ENCODE measurements at regions not wholly inside any gene's neighbourhood (a gene's known extent, or its start where the extent isn't known, plus 50 kb on each side); places are given as distances from the start of the nearest gene placed in this dataset.
"Not testable (repeated sequence)": the region's sequence is repeated elsewhere in the genome, so short reads cannot be mapped to it uniquely, and the experiment has no call there.

DNA sequence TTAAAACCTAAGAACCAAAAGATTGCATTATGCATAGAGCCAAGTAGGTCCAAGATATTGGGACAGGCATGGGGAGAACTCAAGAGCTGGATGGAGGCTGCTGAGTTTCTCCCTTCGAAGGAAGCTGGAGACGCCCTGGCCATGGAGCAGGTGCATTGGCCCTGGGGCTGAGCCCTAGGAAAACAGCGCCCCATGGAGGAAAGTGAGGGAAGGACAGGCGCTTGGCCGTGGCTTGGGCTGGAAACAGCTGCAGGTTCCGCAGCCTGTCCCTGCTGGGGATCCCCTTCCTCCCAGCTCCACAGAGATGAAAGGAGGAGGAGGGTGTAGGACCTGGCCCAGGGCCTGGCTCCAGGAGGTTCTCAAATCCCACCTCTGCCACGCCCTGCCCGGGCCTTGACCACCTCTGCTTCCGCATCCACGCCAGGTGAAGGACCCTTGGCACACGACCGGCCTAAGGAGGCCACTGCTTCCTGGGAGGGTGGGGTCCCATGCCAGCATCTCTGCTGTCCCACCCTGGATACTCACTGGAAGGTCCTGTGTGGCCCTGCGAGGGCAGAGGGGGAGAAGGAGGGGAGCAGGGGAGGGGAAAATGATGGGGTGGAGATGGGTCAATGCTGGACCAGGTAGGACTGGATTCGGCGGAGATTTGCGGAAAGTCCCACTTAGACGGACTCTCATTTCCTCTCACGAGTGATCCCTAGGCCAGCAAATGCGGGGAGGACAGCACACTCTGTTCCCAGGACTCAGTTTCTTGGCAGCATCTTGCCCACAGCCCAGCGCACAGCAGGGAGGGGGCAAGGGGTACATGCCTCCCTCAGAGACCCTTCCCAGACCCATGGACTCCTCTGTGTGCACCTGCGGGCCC lies 258.6 kb upstream of the TCERG1L start:
- DNase-seq = no peak

DNA sequence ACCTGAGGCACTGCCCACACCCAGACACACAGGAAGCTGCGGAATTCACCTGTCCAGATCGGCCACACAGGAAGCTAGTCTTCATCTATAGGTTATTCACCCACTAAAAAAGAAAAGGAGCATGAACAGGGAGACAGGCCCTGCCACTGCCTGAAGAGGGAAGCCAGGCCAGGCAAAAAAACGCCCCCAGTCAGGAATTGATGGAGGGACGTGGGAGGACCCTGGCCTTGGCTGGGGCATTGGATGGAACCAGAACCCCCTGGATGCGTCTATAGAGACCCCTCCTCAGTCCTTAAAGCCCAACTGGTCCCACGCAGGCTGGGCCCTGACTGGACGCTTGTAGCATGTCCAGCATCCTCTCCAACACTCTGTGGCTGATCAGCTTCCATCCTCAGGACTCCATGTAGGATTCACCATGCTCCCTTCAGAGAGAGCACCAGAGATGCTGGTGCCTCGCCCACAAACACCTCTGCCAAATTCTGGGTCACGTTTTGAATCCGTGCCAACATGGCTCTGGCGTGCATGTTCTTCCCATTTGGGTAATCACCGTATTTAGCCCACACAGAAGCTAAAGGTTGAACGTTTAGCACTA lies 259.3 kb upstream of the TCERG1L start:
- no peak for DNase-seq

DNA sequence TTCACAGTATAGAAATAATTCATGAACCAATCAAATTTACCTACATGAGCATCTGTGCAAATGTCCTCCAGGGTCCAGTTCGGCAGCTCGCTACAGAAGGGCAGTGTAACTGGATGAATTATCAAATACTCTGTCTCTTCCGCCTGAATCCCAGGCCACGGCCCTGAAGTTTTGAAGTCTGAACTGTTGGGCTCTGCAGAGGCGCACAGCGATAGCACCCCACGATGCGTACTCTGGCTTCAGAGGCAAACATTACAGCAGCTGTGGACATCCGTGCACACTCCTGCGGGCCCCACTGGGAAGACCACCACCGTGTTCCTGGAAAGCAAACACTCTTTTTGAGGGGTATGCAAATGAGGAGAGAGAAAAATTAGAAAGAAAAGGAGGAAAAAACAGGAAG lies 259.8 kb upstream of the TCERG1L start:
- DNase-seq = no peak

DNA sequence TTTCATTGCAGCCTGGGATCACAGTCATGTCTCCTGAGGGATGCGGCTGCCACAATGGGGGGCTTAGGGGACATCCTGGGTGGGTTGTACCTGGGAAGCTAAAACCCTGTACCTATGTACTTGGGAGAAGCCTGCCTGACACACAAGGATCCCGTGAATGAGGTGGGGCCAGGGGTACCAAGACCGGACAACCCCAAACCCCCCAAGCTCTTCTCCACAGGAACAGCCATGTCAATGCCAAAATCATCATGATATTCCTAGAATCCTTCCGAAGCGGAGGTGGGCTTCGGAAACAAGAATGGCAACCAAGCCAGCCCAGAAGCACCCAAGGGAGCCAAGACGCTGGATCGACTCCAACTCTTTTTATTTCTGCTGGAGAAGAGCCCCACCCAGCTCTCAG lies 260.3 kb upstream of the TCERG1L start:
- DNase-seq = no peak

DNA sequence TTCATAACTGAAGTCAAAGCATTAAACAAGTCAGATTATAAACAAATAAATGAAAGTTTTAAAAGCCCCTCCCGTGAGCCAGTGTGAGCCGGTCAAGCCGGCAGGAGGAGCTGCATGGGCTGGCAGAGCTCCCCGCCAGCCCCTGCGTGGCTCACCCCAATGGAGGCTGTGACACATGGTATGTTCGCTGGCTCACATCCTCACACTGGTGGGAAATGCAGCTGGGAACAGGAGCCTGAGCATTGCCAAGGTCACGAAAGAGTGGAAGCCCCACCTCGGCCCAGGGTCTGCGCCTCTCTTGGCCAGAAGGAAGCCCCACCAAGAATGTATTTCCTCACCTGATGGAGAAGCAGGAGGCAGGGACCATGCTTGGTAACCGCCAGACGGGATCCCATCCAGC lies 261.7 kb upstream of the TCERG1L start:
- DNase-seq = no peak

DNA sequence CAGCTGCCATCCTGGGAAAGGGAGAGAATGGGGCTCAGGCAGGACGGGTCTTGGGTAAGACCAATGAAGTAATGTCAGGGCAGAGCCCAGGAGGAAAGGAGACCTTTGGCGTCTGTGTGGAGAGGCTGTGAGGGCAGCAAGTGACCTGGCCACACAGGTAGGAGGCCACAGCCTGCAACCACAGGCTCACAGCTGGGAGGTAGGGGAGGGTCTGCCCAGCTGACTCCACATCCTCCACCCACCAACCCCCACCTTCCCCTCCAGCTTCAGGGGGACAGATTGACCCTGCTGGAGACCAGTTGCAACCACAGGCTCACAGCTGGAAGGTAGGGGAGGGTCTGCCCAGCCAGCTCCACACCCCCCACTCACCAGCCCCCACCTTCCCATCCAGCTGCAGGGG lies 262.2 kb upstream of the TCERG1L start:
- no peak for DNase-seq

DNA sequence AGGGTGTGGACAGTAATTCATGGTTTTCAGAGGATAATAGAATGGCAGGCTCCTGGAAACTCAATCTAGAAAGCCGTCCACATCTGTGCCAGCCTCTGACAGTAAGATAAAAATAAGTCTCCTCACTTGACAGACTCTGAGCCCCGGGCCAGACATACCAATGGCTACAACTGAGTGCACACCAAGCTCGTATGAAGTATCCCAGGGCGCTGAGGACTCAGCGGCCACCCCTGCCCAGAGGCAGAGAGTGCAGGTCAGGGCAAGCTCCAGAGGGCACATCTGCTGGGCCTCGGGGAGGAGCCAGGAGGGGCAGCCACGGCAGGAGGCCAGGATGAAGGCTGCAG lies 262.8 kb upstream of the TCERG1L start:
- no peak for DNase-seq

DNA sequence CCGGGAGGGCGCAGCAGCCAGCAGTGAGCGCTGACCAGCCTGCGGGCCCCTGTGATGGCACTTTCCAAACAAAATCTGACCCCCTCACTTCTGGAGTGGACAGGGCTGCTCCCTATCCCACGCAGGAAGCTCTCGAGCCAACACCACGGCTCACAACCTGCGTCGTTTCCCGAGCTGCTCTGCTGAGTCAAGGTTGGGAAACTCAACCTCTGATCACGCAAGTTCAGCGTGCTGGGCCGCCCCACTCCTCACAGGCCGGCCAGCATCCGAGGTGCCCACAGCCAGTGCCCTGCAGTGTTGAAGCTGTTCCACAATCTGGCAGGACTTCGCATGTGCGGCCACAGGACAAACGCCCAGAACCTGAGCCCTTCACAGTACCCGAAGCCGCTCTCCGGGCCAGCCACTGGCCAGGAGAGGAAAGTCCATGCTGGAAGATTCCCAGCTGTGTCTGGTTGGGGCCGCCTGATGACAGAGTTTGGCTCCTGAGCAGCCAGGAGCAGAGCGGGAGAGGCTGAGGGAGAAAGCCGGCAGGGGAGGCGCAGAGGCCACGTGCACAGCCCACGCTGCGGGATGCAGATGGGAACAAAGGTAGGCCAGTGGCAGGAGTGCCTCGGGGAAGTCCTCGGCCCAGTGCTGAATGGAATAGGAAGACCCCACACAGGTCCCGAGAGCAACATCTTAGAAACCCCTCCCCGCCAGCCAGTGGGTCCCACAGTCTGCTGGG lies 263.3 kb upstream of the TCERG1L start:
- DNase-seq = no peak

DNA sequence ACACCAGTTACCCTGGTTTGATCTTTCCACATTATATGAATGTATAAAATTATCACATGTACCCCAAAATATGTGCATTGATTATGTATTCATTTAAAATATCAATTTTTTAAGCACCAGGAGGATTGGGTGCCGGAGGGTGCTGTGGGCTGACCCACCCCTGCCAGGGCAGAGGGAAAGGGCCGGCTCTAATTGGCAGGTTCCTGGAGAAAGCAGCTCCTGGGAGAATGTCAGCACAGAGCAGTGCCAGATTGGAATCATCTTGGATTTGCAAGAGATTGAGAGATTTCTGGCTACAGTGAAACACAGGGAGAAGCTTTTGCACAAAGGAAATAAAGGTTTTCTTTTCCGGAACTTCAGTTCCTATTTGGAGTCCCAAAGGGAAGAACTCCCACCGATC lies 264.4 kb upstream of the TCERG1L start:
- no peak for DNase-seq

DNA sequence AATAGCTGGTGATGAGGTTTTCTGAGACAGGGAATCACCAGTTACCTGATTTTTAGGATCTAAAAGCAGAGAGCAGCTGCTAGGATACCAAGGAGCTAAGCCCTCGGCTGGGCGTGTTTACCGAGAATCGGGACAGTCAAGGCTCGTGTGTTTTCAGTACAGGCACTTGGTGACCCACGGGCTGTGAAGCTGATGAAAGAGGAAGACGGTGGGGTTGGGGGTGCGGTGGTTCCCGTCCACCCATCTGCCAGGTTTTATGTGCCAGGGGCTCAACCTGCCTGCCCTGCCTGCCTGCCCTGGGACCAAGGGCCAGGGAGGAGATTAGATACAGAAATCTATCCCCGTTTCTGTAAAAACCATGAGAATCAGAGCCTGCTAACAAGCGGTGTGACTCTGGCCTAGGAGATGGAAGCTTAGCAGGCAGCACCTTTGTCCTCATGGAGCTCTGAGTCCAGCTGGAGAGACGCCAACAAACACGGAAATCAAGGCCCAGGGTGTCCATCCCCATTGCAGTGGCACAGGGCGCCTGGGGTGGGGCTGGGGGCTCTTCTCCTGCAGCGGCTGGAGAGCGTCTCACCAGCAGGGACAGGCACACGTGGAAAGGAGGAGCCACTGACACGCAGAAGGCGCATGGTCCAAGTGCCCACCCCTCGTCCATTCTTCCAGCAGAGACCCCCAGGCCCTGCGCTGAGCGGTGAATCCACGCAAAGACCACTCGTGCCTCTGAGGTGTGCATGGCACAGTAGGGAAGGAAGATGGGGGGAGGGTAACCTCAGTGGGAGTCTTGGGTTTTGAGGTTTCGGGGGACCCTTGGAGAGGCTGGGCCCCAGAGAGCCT lies 265.0 kb upstream of the TCERG1L start:
- DNase-seq = no peak

DNA sequence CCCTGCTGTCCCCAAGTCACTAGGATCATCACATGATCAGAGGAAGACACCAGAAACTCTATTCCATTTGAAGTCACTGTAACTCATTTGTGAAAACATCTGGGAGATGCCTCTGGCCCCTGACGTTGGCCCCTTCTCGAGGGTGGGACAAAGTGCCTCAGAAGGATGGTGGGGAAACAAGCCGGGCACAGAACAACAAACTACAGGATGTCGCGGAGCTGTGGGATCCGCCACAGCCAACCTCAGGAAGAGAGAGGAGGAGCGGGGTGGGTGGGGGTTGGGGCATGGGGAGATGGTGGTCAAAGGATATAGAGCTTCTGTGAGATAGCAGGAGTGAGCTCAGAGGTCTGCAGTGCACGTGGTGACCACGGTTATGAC lies 265.6 kb upstream of the TCERG1L start:
- DNase-seq = no peak

DNA sequence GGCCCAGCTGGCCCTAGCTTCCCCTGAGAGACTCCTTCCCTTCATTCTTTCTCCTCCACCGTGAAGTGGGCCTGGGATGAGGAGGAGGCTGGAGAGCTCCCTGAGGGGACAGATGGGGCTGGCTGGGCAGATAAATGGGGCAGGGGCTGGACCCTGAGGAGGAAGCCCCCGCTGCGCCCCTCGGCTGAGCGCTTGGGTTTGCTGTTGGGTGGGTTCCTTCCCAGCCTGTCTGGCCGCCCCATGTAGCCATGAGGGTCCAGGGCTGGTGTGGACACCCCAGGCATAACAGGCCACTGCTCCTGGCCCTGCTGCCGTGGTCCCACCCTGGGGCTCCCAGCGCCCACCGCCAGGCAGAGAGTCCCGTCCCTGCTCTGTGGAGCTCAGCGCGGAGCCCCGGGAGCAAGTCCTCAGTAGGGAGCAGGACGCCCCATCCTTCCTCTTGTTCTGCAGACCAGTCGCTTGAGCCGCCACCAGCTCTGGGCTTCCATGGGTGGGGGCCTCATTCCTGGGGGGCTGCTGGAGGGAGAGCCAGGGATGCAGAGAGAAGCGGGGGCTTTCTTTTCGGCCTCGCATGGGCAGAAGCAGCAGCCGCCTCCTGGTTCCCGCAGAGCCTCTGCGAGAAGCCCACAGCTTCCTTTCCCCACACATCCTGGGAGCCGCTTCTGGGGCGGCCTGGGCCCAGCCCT lies 266.4 kb upstream of the TCERG1L start:
- DNase-seq = no peak

DNA sequence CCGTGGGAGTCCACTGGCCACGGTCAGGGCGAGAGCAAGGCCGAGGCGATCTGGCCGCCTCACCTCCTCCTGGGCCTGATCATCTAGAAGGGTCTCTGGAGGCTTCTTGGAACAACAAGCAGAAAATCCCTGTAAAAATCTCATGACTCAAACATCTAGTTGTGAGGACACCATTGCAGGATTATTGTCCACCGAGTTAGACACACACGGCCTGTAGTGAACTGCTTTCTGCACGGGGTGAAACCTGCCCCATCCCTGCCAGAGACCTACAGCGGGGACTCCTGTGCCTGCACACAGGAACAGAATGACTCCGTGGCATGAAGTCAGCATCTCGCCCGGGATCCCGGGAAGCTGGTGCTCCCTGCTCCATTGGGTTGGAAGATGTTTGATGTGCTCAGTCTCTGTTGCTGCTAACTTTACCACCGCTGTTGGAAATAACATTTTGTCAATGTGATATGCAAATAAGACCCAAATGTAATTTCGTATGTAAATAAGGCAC lies 267.0 kb upstream of the TCERG1L start:
- no peak for DNase-seq

DNA sequence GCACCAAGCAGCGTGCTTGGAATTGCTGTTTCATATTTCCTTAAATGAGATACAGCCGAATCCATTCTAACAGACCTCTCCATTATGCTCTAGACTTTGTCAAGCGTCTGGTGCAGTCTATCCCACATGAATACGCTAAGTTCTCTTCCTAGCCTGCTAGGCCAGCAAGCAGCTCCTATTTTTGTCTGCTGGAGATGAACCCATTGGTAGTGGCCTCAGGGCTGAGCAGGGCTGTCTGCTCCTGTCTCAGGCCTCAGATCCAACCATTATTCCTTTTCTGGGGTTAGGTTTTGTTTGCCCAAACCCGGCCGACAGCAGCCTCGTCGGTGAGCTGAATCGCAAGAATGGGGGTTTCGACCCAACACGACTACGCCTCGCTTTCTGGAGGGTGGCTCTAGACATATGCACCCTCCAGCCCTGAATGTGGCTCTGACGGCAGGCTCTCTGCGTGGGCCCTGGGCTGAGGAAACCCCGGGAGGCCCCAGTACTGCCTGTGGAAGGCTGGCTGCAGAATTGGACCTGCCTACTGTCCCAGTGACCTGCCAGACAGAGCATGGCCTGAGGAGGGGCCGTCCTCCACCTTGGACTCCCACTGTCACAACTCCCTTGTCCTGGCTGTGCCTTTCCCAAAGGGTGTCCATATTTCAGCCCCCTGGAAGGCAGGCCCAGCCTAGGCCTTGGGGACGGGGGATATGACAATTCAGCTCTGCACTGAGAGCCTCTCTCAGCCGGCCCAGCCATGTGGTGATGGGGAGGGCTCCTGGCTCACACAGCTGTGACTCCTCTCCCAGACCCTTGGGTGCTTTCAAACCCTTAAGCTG lies 267.9 kb upstream of the TCERG1L start:
- DNase-seq = no peak

DNA sequence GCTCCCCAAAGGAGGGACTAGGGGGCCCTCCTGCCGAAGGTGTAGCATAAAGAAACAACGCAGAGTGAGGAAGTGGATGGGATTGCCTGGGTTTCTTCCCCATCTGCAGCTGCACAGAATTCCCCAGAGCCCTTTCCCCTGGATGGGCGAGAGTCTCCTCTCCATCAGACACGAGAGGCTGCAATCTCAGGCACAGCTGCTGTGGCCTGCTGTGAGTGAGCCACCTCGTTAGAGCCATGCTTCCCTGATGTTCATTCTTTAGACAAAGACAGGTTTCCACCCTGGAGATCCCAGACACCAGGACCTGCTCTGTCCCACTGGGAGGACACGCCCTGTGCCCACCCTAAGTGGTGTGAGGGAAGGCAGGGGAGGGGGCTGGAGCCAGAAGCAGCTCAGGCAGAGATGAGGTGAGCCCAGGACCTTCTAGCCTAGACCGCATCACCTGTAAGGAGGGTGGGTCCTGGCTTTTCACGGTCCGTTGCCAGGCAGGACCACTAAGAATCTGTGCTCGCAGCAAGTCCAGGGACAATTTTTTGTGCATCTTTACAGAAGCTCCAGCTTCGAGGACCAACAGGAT lies 268.6 kb upstream of the TCERG1L start:
- DNase-seq = no peak

DNA sequence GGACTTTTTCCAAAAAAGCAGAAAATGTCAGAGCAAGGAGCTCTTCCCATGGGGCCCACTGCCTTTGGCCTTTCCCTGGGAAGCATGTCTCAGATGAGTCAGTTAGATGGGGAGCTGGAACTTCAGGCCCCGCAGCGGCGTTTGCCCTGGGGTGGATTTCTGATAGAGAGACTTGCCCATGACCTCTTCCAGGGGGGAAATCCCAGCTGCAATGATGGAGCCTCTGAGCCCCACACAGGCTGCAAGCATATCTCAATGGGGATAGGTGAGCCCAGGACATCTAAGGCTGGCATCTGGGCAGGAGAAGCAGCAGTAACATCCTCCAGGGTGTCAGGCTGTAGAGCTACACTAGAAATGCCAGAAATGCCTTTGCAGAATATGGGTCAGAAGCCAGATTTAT lies 269.2 kb upstream of the TCERG1L start:
- DNase-seq = no peak

DNA sequence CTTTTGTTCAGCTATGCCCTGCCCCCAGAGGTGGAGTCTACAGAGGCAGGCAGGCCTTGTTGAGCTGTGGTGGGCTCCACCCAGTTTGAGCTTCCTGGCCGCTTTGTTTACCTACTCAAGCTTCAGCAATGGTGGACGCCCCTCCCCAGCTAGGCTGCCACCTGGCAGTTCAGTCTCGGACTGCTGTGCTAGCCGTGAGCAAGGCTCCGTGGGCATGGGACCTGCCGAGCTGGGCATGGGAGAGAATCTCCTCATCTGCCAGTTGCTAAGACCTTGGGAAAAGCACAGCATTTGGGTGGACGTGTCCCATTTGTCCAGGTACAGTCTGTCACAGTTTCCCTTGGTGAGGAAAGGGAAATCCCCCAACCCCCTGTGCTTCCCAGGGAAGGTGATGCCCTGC lies 270.0 kb upstream of the TCERG1L start:
- DNase-seq = not testable (repeated sequence)

DNA sequence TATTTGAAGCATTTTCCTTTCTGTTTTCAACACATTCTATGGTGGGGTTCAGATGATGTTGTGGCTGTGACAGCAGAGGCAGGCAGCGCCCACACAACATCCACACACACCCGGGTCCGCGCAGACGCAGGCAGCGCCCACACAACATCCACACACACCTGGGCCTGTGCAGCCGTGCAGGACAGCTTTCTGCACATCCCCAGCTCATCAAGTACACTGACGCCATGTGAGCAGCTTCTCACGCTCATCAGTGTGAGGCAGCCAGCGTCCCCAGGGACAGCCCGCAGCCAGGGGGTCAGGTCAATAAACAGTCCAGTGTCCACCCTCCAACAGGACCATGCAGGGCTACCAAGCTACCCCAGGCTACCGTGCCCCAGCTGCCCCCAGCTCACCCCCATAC lies 272.8 kb upstream of the TCERG1L start:
- DNase-seq = no peak

DNA sequence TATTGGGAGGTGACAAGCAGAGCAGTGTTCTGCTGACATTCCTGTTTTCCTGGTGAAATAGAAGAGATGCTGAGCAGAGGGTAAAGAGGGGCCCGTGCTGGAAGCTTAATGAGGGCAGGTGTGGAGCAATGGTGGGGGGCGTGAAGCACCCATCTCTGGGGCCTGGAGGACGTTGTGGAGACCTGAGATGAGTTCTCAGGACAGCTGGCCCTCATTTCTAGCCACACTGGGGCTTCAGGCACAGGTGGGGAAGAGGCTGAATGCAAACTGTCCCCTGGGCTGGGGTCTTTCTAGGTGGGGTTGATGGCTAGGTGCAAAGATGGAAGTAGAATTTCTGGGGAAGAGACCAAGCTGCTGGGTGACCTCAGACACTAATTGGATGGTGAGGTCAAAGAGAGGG lies 274.2 kb upstream of the TCERG1L start:
- DNase-seq = no peak

DNA sequence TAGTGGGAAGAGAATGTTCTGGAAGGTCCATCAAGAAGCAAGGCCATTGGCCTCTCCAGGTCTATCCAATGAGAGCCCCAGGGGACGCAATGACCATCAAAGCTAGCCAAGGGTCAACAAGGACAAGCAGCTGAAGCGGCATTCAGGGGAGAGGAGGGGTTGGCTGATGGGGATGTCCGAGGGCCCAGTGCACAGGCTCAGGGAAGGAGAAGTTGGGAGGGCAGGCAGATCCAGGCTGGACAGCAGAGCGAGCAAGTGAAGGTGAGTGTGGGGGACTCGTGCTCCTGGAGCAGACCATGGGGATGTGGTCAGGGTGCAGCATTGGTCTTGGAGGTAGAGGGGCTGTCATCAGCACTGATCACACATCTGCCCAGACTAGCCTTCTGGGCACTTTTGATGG lies 275.4 kb upstream of the TCERG1L start:
- no peak for DNase-seq

DNA sequence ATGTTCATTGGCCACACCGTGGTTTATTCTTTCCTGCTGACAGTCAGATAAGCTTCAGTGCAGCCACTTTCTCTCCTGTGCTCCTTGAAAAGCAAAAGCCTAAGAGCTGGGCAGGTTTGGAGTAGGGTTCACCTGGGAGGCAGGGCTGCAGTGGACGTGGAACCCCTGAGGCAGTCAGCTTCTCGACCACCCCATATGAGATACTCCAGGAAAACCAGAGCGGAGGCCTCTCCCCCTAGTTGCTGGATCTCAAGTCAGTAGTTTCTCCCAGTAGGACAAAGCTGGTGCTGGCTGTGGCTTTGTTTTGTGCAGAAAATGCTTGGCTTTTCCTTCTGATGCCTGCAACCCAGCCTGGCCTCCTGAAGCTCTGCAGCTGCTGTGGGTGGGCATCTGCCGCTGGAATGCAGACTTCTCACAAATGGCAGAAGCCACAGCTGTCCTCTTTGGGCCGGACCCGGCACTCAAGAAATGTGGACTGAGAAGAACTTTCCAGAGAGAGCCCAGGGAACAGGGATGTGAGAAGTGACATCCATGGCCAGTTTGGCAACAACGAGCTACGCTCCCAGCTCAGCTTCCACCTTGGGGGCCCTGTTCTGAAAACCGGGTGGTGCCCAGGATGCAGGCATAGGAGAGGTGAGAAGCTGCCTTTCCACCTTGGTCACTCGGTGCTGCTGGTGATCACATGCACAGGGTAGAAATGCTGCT lies 276.6 kb upstream of the TCERG1L start:
- DNase-seq = no peak
